Skeletal muscle tissue (tissue), 3 donors: ENCODE measurements at regions not wholly inside any gene's neighbourhood (a gene's known extent, or its start where the extent isn't known, plus 50 kb on each side); places are given as distances from the start of the nearest gene placed in this dataset.

Experiments
- H3K27ac ChIP-seq: one replicate; pipeline ENCODE4 v1.7.0; 2013; ENCODE audit warnings: mild to moderate bottlenecking, low read depth, low read length, inconsistent platforms
- H3K27me3 ChIP-seq, 3 donors: one replicate each; pipeline ENCODE4 v1.7.0; 2013; ENCODE audit warnings: low read length in 3 of 3; ENCODE audit not compliant: control insufficient read depth in 3 of 3, insufficient read depth in 3 of 3
- H3K36me3 ChIP-seq, 3 donors: one replicate each; pipeline ENCODE4 v1.7.0; 2013; ENCODE audit warnings: low read length in 3 of 3; ENCODE audit not compliant: control insufficient read depth in 3 of 3, insufficient read depth in 3 of 3
- H3K4me1 ChIP-seq, 3 donors: one replicate each; pipeline ENCODE4 v1.7.0; 2013; ENCODE audit warnings: low read length in 3 of 3, mild to moderate bottlenecking in 3 of 3; ENCODE audit not compliant: control insufficient read depth in 3 of 3, insufficient read depth in 3 of 3
- H3K4me3 ChIP-seq, 3 donors: one replicate each; pipeline ENCODE4 v1.7.0; 2013; ENCODE audit warnings: low read length in 3 of 3
- H3K9ac ChIP-seq, 3 donors: one replicate each; pipeline ENCODE4 v1.7.0; 2013; ENCODE audit warnings: low read length in 3 of 3, mild to moderate bottlenecking in 3 of 3, moderate library complexity in 2 of 3, low read depth in 1 of 3
- H3K9me3 ChIP-seq, 3 donors: one replicate each; pipeline ENCODE4 v1.7.0; 2013; ENCODE audit warnings: low read length in 3 of 3; ENCODE audit not compliant: control insufficient read depth in 3 of 3
- donor health status: Osteomylitis.

DNA sequence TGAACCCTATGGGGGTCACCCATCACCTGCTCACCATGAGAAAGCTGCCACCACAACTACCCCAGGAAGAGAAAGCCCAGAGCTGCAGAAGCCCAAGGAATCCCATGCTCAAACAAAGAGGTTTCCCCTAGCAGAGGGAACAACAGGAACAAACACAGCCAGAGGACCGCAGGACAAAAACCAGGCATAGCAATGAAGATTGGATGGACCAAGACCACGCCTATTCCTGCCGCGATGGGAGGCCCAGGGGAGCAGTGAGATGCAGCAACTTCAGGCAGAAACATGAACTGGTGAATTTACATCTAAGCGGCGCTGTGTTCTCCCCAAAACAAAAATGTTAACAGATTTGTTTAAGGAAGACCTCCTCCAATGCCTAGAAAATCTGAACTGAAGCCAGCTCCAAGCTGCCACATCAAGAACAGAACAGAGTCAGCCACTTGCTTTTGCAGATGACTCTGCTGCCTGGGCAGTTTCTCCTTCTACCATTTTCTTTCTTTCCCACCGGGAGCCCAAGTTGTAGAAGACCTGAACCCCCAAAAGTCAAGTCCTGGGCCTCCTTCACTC lies 134.2 kb upstream of the NEBL start:
- Histone ChIP-seq H3K27ac (no peak overlapping the region), H3K9me3 (no peaks in the 10 kb centered on the region), H3K36me3 (no peaks in the 10 kb centered on the region), H3K4me1 (no peaks in the 10 kb centered on the region), H3K9ac (no peak overlapping the region), H3K27me3 (no peaks in the 10 kb centered on the region), H3K4me3 (no peak overlapping the region)

DNA sequence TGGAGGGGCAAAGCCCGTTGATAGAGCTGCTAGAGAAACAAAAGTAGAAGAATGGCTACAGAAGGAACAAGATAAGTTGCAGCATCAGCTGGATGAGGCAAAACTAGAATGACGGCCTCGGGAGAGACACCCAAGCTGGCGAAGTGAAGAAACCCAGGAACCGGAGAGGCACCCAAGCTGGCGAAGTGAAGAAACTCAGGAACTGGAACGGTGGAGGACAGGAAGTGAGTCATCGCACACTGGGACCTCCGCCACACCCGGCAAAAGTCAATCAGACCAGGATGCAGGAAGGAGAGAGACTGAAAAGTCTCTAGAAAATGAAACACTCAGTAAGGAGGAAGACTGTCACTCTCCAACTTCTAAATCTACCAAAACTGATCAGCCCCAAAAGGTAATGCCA lies 133.0 kb upstream of the NEBL start:
- H3K4me1 ChIP-seq: no peaks in the 10 kb centered on the region
- no peak overlapping the region for H3K27ac ChIP-seq
- H3K36me3 ChIP-seq: no peaks in the 10 kb centered on the region
- no peaks in the 10 kb centered on the region for H3K27me3 ChIP-seq
- no peak overlapping the region for H3K4me3 ChIP-seq
- H3K9me3 ChIP-seq: no peaks in the 10 kb centered on the region
- H3K9ac ChIP-seq: no peak overlapping the region

DNA sequence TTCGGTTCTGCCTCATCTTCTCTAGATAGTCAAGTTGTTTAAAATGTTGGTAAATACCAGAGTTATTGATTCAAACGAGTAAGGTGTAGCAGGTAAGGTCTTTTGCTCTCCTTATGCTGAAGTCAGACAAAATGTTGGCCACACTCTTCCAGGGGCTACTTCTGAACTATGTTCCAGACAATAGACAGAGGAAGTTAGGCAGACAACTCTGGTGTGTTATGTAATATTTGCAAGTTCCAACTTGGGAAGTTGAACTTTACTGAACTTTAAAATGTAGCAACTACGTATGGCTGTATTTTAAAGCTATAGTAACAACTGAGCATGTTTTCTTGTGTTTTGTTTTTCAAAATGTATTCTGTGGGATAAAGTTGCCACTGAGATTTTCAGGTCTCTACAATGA lies 125.7 kb upstream of the NEBL start:
- H3K27me3 ChIP-seq: no peaks in the 10 kb centered on the region
- H3K9ac ChIP-seq: no peak overlapping the region
- H3K4me1 ChIP-seq: no peaks in the 10 kb centered on the region
- H3K9me3 ChIP-seq: no peaks in the 10 kb centered on the region
- H3K36me3 ChIP-seq: no peaks in the 10 kb centered on the region
- H3K27ac ChIP-seq: no peak overlapping the region
- no peak overlapping the region for H3K4me3 ChIP-seq

DNA sequence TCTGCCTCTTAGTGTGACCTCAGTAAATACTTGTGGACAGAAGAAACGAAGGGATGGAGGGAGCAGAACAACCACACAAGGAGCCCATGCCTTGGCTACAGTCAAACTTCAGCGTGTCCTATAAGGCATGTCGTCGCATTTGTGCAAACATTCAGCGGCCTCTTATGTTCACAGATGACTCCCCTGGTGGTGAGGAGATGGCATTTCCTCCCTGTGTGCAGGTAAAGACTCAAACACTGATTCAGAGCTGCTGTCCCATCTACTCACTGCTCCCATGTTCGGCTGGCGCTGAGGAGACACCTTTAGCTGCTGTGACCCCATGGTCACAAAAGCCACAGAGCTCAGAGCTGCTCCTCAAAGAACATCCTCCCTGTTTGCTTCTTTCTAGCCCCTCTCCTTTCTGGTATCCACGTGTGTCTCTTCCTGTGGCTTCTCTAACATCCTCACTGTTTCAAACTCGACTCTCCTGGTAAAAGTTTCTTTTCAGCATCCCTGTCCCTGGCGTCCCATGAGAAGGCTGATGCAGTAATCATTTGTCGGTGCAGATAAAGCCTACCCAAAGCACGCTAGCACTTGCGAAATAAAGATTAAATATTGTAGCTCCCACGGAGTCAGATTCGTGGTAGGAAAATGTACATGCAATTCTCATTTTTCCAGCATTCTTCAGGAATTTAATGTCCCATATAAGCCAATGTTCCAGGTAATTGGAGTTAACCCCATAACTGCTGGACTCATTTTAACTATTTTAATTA lies 124.9 kb upstream of the NEBL start:
- Histone ChIP-seq H3K36me3 (no peaks in the 10 kb centered on the region), H3K4me1 (no peaks in the 10 kb centered on the region), H3K27me3 (no peaks in the 10 kb centered on the region), H3K4me3 (no peak overlapping the region), H3K9me3 (no peaks in the 10 kb centered on the region), H3K9ac (no peak overlapping the region), H3K27ac (no peak overlapping the region)

DNA sequence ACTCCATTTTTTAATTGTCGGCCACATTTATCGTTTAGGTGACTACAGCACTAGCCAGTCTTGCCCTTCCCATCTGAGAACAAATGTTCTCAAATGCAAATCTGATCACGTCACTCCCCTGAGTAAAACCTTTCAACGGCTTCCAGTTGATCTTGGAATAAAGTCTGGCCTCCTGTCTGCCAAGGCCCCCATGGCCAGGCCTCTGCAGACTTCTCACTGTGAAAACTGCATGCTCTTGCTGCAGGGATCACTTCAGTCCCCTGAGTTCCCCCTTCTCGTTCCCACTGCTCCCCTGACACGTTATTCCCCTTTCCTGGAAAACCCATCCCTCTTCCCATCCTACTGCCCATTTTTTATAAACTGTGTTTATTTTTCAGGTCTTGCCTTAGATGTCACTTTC lies 124.1 kb upstream of the NEBL start:
- Histone ChIP-seq H3K9ac (no peak overlapping the region), H3K27me3 (no peaks in the 10 kb centered on the region), H3K36me3 (no peaks in the 10 kb centered on the region), H3K4me3 (no peak overlapping the region), H3K9me3 (no peaks in the 10 kb centered on the region), H3K27ac (no peak overlapping the region), H3K4me1 (no peaks in the 10 kb centered on the region)

DNA sequence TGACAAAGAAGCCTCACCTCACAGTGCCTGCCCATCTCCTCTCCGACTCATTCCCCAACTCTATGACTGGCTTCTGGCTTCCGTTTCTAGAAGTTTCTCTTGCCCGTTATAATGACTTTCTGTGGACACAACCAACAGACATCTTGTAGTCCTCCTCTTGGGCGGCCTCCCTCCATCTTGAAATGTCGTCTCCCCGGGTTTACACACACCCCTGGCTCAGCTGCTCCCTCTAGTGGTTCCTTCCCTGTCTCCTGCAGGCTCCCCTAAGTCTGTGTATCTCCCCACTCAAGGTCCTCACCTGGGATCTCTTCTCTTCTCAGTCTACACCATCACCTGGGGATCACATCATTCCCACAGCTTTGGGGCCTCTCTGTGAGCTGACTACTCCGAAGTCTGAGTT lies 123.4 kb upstream of the NEBL start:
- no peaks in the 10 kb centered on the region for H3K27me3 ChIP-seq
- H3K4me3 ChIP-seq: no peak overlapping the region
- H3K9me3 ChIP-seq: no peaks in the 10 kb centered on the region
- H3K9ac ChIP-seq: no peak overlapping the region
- H3K4me1 ChIP-seq: no peaks in the 10 kb centered on the region
- H3K27ac ChIP-seq: no peak overlapping the region
- H3K36me3 ChIP-seq: no peaks in the 10 kb centered on the region

DNA sequence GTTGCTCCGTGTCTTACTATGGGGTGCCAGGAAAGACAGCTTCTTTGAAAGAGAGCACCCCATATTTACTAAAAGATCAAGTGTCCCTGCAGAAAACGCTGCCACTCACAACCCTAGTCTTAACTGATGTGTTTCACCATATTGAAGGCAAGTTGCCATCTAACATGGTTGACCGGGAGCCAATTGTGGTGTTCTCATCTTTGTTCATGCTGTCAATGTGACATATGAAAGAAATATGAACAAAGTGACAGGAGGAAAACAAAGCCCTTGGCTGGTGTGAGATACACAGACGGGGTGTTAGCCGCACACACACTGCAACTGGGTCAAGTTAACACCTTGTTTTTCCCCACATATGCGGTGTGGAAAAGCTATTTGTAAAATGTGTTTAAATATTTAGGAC lies 122.3 kb upstream of the NEBL start:
- Histone ChIP-seq H3K4me3 (no peak overlapping the region), H3K4me1 (no peaks in the 10 kb centered on the region), H3K9me3 (no peaks in the 10 kb centered on the region)

DNA sequence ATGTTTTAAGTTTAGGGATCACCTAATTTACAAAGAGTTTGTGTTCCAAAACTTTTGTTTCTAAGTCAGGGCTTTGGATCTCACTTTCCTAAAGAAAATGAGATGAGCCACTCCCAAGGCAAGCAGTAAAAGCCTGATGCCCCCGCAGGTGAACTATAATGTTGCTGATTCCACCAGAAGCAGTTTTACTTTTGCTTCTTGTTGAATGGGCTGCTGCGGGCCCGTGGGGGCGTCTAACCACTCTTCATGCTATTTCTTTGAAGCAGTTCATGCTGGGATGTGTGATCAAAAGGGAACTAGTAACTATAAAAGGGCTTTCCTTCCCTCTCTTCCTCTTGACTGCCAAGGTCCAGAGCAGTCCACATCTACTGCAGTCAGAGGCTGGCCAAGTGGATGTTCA lies 118.7 kb upstream of the NEBL start:
- no peak overlapping the region for H3K9ac ChIP-seq
- no peak overlapping the region for H3K27ac ChIP-seq
- no peaks in the 10 kb centered on the region for H3K27me3 ChIP-seq
- no peaks in the 10 kb centered on the region for H3K36me3 ChIP-seq
- no peaks in the 10 kb centered on the region for H3K4me1 ChIP-seq
- no peaks in the 10 kb centered on the region for H3K9me3 ChIP-seq
- no peak overlapping the region for H3K4me3 ChIP-seq

More for the DNA sequence above, 122.3 kb upstream of the NEBL start:
- Histone ChIP-seq H3K9ac (no peak overlapping the region), H3K27ac (no peak overlapping the region), H3K27me3 (no peaks in the 10 kb centered on the region), H3K36me3 (no peaks in the 10 kb centered on the region)

DNA sequence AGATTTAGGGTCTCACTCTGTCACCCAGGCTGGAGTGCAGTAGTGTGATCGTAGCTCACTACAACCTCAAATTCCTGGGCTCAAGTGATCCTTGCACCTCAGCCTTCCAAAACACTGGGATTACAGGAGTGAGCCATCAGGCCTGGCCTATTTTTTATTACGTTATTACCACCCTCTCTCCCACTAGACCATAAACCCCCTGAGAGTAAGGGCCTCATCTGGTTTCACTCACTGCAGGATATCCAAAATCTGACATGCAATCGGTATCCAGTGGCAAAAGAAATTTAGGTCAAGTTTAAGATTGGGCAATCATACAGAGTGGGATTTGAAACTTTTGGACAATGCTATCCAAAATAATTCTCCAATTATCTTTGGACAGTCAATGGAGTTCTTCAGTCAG lies 117.0 kb upstream of the NEBL start:
- Histone ChIP-seq H3K27ac (no peak overlapping the region), H3K27me3 (no peaks in the 10 kb centered on the region), H3K9me3 (no peaks in the 10 kb centered on the region), H3K36me3 (no peaks in the 10 kb centered on the region), H3K4me3 (no peak overlapping the region), H3K9ac (no peak overlapping the region), H3K4me1 (no peaks in the 10 kb centered on the region)

DNA sequence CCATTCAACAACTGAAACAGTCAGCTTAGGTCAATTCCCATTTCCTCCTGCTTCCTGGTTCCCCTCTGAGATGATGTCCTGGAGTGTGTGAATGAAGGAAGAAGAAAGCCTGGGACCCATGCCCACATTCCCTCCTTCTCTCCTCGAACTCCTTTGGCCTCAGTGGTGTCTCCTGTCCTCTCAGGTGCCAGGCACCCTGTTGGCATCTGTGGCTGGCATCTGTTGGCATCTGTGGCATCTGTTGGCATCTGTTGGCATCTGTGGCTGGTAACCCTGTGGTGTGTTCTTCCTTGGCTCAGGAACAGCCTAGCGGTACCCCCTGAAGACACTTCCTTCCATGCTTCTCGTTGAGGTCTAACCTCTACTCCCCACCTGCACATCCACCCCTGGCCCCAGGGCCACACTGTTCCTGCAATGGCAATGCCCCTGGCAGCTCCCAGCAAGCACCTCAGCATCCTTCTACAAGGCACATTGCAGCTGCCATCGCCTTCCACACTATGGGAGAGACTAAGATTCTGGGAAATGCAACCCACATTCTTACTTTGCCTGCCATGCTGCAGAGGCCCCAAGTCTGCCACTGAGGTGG lies 114.4 kb upstream of the NEBL start:
- no peak overlapping the region for H3K27ac ChIP-seq
- H3K27me3 ChIP-seq: no peaks in the 10 kb centered on the region
- H3K4me3 ChIP-seq: no peak overlapping the region
- H3K4me1 ChIP-seq: no peaks in the 10 kb centered on the region
- no peaks in the 10 kb centered on the region for H3K36me3 ChIP-seq
- no peaks in the 10 kb centered on the region for H3K9me3 ChIP-seq
- no peak overlapping the region for H3K9ac ChIP-seq
